Suprapubic skin (tissue), 4 donors: ENCODE measurements at regions not wholly inside any gene's neighbourhood (a gene's known extent, or its start where the extent isn't known, plus 50 kb on each side); places are given as distances from the start of the nearest gene placed in this dataset.
A peak's percentile ranks its signal among the peaks of the same experiment; 100 is the strongest.

ENCODE experiments used
- DNase-seq, 2 donors: peaks; one replicate each; pipeline ENCODE4 v3.0.0-alpha.2; 2019; ENCODE audit warnings: low spot score in 2 of 2
- H3K27ac ChIP-seq: fragments of 200-600 bp; sonication (generic); one replicate; pipeline ENCODE4 v1.5.1; 2019
- H3K27me3 ChIP-seq: fragments of 200-600 bp; sonication (generic); one replicate; pipeline ENCODE4 v1.5.1; 2019
- H3K36me3 ChIP-seq: fragments of 200-600 bp; sonication (generic); one replicate; pipeline ENCODE4 v1.5.1; 2019
- H3K4me1 ChIP-seq: fragments of 200-600 bp; sonication (generic); one replicate; pipeline ENCODE4 v1.5.1; 2019
- H3K4me3 ChIP-seq: fragments of 200-600 bp; sonication (generic); one replicate; pipeline ENCODE4 v1.5.1; 2019; ENCODE audit warnings: mild to moderate bottlenecking
- H3K9me3 ChIP-seq: fragments of 200-600 bp; sonication (generic); one replicate; pipeline ENCODE4 v1.5.1; 2019
- CTCF ChIP-seq, 2 donors: fragments of 200-600 bp in 1 of 2; fragments of 450-650 bp in 1 of 2; sonication (generic) in 1 of 2; IDR thresholded peaks; one replicate each; pipeline ENCODE4 v1.5.1; 2016 to 2019; ENCODE audit warnings: antibody characterized with exemption in 2 of 2, mild to moderate bottlenecking in 1 of 2, moderate library complexity in 1 of 2
- EP300 ChIP-seq: sonication (generic); formaldehyde crosslinking; IDR thresholded peaks from one replicate; pipeline ENCODE4 v1.6.1; 2017; ENCODE audit warnings: antibody characterized with exemption
- POLR2A ChIP-seq, 2 donors: fragments of 450-650 bp; IDR thresholded peaks; one replicate each; pipeline ENCODE4 v1.6.1; 2017; ENCODE audit warnings: antibody characterized with exemption in 2 of 2, mild to moderate bottlenecking in 2 of 2, moderate library complexity in 2 of 2
- POLR2AphosphoS5 ChIP-seq, 3 donors: sonication (generic); formaldehyde crosslinking; IDR thresholded peaks; one replicate each; pipeline ENCODE4 v1.6.1; 2017; ENCODE audit warnings: antibody characterized with exemption in 3 of 3
- WGBS: methylation state at CpG from one replicate; pipeline ENCODE4 v1.1.5; 2018; 5-methylcytosine and 5-hydroxymethylcytosine counted together

- Histone ChIP-seq H3K36me3 (no peaks in the 10 kb centered on the region), H3K9me3 (peaks cover 6% of the 10 kb centered on the region), H3K27me3 (no peaks in the 10 kb centered on the region), H3K4me1 (no peaks in the 10 kb centered on the region), H3K4me3 (no peak overlapping the region), H3K27ac (no peak overlapping the region)
- no peak for TF ChIP-seq POLR2A (IDR thresholded peaks at IDR 0.05)
- no peak for TF ChIP-seq POLR2AphosphoS5 (IDR thresholded peaks at IDR 0.05)
- TF ChIP-seq CTCF (IDR thresholded peaks at IDR 0.05): no peak
- TF ChIP-seq EP300: no peak
- WGBS: 84% methylated on average over 5 of the region's 5 CpGs
- peak in 1 of 2 donors; percentile 44 for DNase-seq
These were observed 52.4 kb upstream of the NANOS1 start for GRCh38 chr10:118977022-118977599.

GRCh38 chr10:118977835-118978234, 51.7 kb upstream of the NANOS1 start:
- TF ChIP-seq EP300: no peak
- TF ChIP-seq CTCF (IDR thresholded peaks at IDR 0.05): no peak
- TF ChIP-seq POLR2AphosphoS5 (IDR thresholded peaks at IDR 0.05): no peak
- no peak for TF ChIP-seq POLR2A (IDR thresholded peaks at IDR 0.05)
- H3K36me3 ChIP-seq: no peaks in the 10 kb centered on the region
- no peak overlapping the region for H3K27ac ChIP-seq
- peak in 1 of 2 donors; percentile 71 for DNase-seq
- H3K4me3 ChIP-seq: no peak overlapping the region
- H3K9me3 ChIP-seq: peaks cover 6% of the 10 kb centered on the region
- H3K27me3 ChIP-seq: no peaks in the 10 kb centered on the region
- WGBS: 82% methylated on average over 13 of the region's 13 CpGs
- H3K4me1 ChIP-seq: no peaks in the 10 kb centered on the region

GRCh38 chr10:118978316-118978997, 51.1 kb upstream of the NANOS1 start:
- Histone ChIP-seq H3K27ac (no peak overlapping the region), H3K4me1 (no peaks in the 10 kb centered on the region), H3K4me3 (no peak overlapping the region), H3K27me3 (no peaks in the 10 kb centered on the region), H3K9me3 (peaks cover 6% of the 10 kb centered on the region), H3K36me3 (no peaks in the 10 kb centered on the region)
- TF ChIP-seq EP300: no peak
- TF ChIP-seq POLR2A (IDR thresholded peaks at IDR 0.05): no peak
- no peak for TF ChIP-seq CTCF (IDR thresholded peaks at IDR 0.05)
- no peak for TF ChIP-seq POLR2AphosphoS5 (IDR thresholded peaks at IDR 0.05)
- WGBS: 91% methylated on average over 9 of the region's 14 CpGs
- peak in 1 of 2 donors; percentile 54 for DNase-seq

- peak in 1 of 2 donors; percentile 47 for DNase-seq
- 96% methylated on average over 6 of the region's 6 CpGs for WGBS
- Histone ChIP-seq H3K9me3 (peaks cover under 1% of the 10 kb centered on the region), H3K36me3 (no peaks in the 10 kb centered on the region), H3K4me3 (no peak overlapping the region), H3K27ac (no peak overlapping the region), H3K27me3 (no peaks in the 10 kb centered on the region), H3K4me1 (no peaks in the 10 kb centered on the region)
- TF ChIP-seq POLR2A (IDR thresholded peaks at IDR 0.05) (no peak), POLR2AphosphoS5 (IDR thresholded peaks at IDR 0.05) (no peak), EP300 (no peak), CTCF (IDR thresholded peaks at IDR 0.05) (no peak)
These were observed 50.5 kb upstream of the NANOS1 start for GRCh38 chr10:118978998-118979350.

- Histone ChIP-seq H3K27ac (no peak overlapping the region), H3K27me3 (no peaks in the 10 kb centered on the region), H3K9me3 (no peaks in the 10 kb centered on the region), H3K36me3 (no peaks in the 10 kb centered on the region), H3K4me3 (no peak overlapping the region), H3K4me1 (no peaks in the 10 kb centered on the region)
- TF ChIP-seq POLR2A (IDR thresholded peaks at IDR 0.05) (no peak), POLR2AphosphoS5 (IDR thresholded peaks at IDR 0.05) (no peak), CTCF (IDR thresholded peaks at IDR 0.05) (no peak), EP300 (no peak)
- 92% methylated on average over 8 of the region's 8 CpGs for WGBS
- peak in 1 of 2 donors; percentile 34 for DNase-seq
These were observed 49.9 kb upstream of the NANOS1 start for GRCh38 chr10:118979661-118980060.
